ENCODE measurements at regions not wholly inside any gene's neighbourhood (a gene's known extent, or its start where the extent isn't known, plus 50 kb on each side); places are given as distances from the start of the nearest gene placed in this dataset.
A peak's percentile ranks its signal among the peaks of the same experiment; 100 is the strongest.
"Not testable (repeated sequence)": the region's sequence is repeated elsewhere in the genome, so short reads cannot be mapped to it uniquely, and the experiment has no call there.

GRCh38 chr14:106714446-106715428, 1188.4 kb downstream of the TMEM121 start:
- DNase-seq, result not testable (repeated sequence)

- not testable (repeated sequence) for DNase-seq
These were observed 1191.2 kb downstream of the TMEM121 start for GRCh38 chr14:106717544-106717943.

- not testable (repeated sequence) for DNase-seq
These were observed 1193.5 kb downstream of the TMEM121 start for GRCh38 chr14:106719880-106720279.

- DNase-seq, result not testable (repeated sequence)
These were observed 1195.5 kb downstream of the TMEM121 start for GRCh38 chr14:106721926-106722325.

GRCh38 chr14:106722813-106723687, 1196.7 kb downstream of the TMEM121 start:
- not testable (repeated sequence) for DNase-seq

- DNase-seq, result not testable (repeated sequence)
These were observed 1201.6 kb downstream of the TMEM121 start for GRCh38 chr14:106727962-106728361.

- DNase-seq, result no peak
These were observed 1202.2 kb downstream of the TMEM121 start for GRCh38 chr14:106728611-106729010.

- DNase-seq, result no peak
These were observed 1203.2 kb downstream of the TMEM121 start for GRCh38 chr14:106729551-106729950.

- no peak for DNase-seq
These were observed 1207.4 kb downstream of the TMEM121 start for GRCh38 chr14:106733771-106734170.

GRCh38 chr14:106737021-106737420, 1210.6 kb downstream of the TMEM121 start:
- no peak for DNase-seq

GRCh38 chr14:106738075-106738474, 1211.7 kb downstream of the TMEM121 start:
- DNase-seq, result no peak

GRCh38 chr14:106738598-106739258, 1212.3 kb downstream of the TMEM121 start:
- not testable (repeated sequence) for DNase-seq

GRCh38 chr14:106741086-106741827, 1214.9 kb downstream of the TMEM121 start:
- peak; percentile 33 for DNase-seq

GRCh38 chr14:106745016-106745767, 1218.8 kb downstream of the TMEM121 start:
- not testable (repeated sequence) for DNase-seq

GRCh38 chr14:106750089-106750488, 1223.7 kb downstream of the TMEM121 start:
- not testable (repeated sequence) for DNase-seq

- not testable (repeated sequence) for DNase-seq
These were observed 1227.4 kb downstream of the TMEM121 start for GRCh38 chr14:106753751-106754150.

- not testable (repeated sequence) for DNase-seq
These were observed 1231.1 kb downstream of the TMEM121 start for GRCh38 chr14:106757444-106757843.

- not testable (repeated sequence) for DNase-seq
These were observed 1235.8 kb downstream of the TMEM121 start for GRCh38 chr14:106761886-106762816.

GRCh38 chr14:106764968-106765369, 1238.6 kb downstream of the TMEM121 start:
- peak; percentile 53 for DNase-seq

GRCh38 chr14:106766145-106766544, 1239.8 kb downstream of the TMEM121 start:
- no peak for DNase-seq

All from activated CD4-positive, alpha-beta T cell treated with anti-CD3 and anti-CD28 coated beads, Interleukin-2, Interleukin-6, amounts not matched to agents 100 ng/mL and 50 ng/mL, durations not matched to agents 16 hours and 8 hours (primary cell).